ENCODE measurements at regions not wholly inside any gene's neighbourhood (a gene's known extent, or its start where the extent isn't known, plus 50 kb on each side); places are given as distances from the start of the nearest gene placed in this dataset.

GRCh38 chr6:14974792-14975470 lies 270.9 kb upstream of the JARID2 start:
- no peak overlapping the region for H3K27ac ChIP-seq (ENCODE audit: insufficient read length, low read depth, low read length)
- H2BK20ac ChIP-seq (ENCODE audit: low read depth, low read length, poor library complexity, severe bottlenecking): no peak overlapping the region
- H3K56ac ChIP-seq (ENCODE audit: insufficient read length, low read depth, low read length): no peak overlapping the region
- Mint-ChIP-seq H3K36me3 (ENCODE audit: insufficient read depth in 1 of 3, low read depth in 3 of 3) (peaks cover 0 to 1% (median 0%) of the 10 kb centered on the region in 3 experiments; a peak in 1 of 7 replicates), H3K4me1 (peaks cover 19% of the 10 kb centered on the region in 2 experiments), H3K9me3 (peaks cover 0 to under 1% of the 10 kb centered on the region in 2 experiments; a peak in 1 of 5 replicates), H3K4me3 (no peak overlapping the region), H3K27ac (no peak overlapping the region), H3K27me3 (ENCODE audit: low read depth) (no peaks in the 10 kb centered on the region)
- WGBS (ENCODE audit: extremely low coverage, insufficient read length, low lambda C conversion rate): no CpG with 5 or more reads among the region's 4 CpGs
- no peak overlapping the region for H2AK5ac ChIP-seq (ENCODE audit: insufficient read length, low read length)
- no peak overlapping the region for H4K5ac ChIP-seq (ENCODE audit: insufficient read length, low read depth, low read length)
- peaks cover 10% of the 10 kb centered on the region; the same call in 1 of the 2 replicates for H3K4me1 ChIP-seq (ENCODE audit: insufficient read depth, low read length)
- H4K20me1 ChIP-seq (ENCODE audit: control insufficient read depth, insufficient read depth, insufficient read length): no peaks in the 10 kb centered on the region
- H2BK15ac ChIP-seq (ENCODE audit: low read depth, low read length): no peak overlapping the region
- no peak overlapping the region for H2BK120ac ChIP-seq (ENCODE audit: low read depth, low read length, poor library complexity, severe bottlenecking)
- peaks cover 4% of the 10 kb centered on the region for H3K79me1 ChIP-seq (ENCODE audit: insufficient read depth, low read depth, low read length, poor library complexity, severe bottlenecking)
- no peaks in the 10 kb centered on the region for H3K9me3 ChIP-seq (ENCODE audit: control insufficient read depth, low read depth, low read length)
- H3K4me2 ChIP-seq (ENCODE audit: insufficient read depth, insufficient read length, low read length): no peak overlapping the region
- no peak overlapping the region for H4K91ac ChIP-seq (ENCODE audit: insufficient read length, low read depth, low read length)
- H3K9ac ChIP-seq (ENCODE audit: extremely low read depth, insufficient read length, low read length): no peak overlapping the region
- no peak overlapping the region for H2BK5ac ChIP-seq (ENCODE audit: insufficient read length, low read length)
- no peak overlapping the region for H3T11ph ChIP-seq (ENCODE audit: low read length)
- H2AFZ ChIP-seq (ENCODE audit: low read length): no peak overlapping the region
- no peak overlapping the region for H3K18ac ChIP-seq (ENCODE audit: insufficient read length, low read depth, low read length)
- H3K79me2 ChIP-seq (ENCODE audit: insufficient read depth, low read length): no peaks in the 10 kb centered on the region
- TF ChIP-seq CTCF (conservative IDR thresholded peaks at IDR 0.05): no peak
- no peak overlapping the region for H3K23ac ChIP-seq (ENCODE audit: insufficient read length, low read depth, low read length)
- H3K23me2 ChIP-seq (ENCODE audit: insufficient read length, low read depth, low read length, poor library complexity, severe bottlenecking): no peaks in the 10 kb centered on the region
- no peak for DNase-seq
- H3K4ac ChIP-seq (ENCODE audit: low read depth, low read length): no peak overlapping the region
- no peak overlapping the region for H2BK12ac ChIP-seq (ENCODE audit: insufficient read length, low read depth, low read length)
- H3K27me3 ChIP-seq (ENCODE audit: insufficient read depth, low read length): no peaks in the 10 kb centered on the region
- H4K8ac ChIP-seq (replicated peaks; ENCODE audit: insufficient read length, low read depth, low read length): no peak overlapping the region
- no peak overlapping the region for H3K14ac ChIP-seq (ENCODE audit: insufficient read depth, low read length)
